ENCODE measurements at regions not wholly inside any gene's neighbourhood (a gene's known extent, or its start where the extent isn't known, plus 50 kb on each side); places are given as distances from the start of the nearest gene placed in this dataset.

DNA sequence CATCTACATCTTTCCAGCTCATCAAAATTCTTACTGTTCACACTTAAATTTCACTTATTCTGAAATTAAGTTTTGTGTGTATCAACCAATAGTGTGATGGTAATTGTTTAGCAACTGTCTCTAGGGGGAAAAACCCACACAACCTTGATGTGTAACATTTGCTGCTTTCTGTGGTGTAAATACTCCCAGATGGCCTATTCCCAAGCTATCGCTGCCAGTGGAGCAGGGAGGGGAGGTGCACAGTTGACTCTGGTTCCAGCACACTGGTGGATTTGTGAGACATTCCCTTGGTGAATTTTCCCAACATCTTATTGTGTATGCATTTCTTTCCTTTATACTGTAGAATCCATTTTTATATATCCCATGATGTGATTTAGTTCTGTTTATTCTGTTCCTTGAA lies 275.9 kb upstream of the SHH start:
- no peak for DNase-seq

- DNase-seq: no peak
Measured at GRCh38 chr7:156082048-156083040, 270.1 kb upstream of the SHH start.

- no peak for DNase-seq
Measured at GRCh38 chr7:156080596-156080995, 268.3 kb upstream of the SHH start.

- no peak for DNase-seq
Measured at GRCh38 chr7:156080046-156080445, 267.8 kb upstream of the SHH start.

- DNase-seq: no peak
Measured at GRCh38 chr7:156079156-156079555, 266.9 kb upstream of the SHH start.

- no peak for DNase-seq
Measured at GRCh38 chr7:156074982-156075615, 262.8 kb upstream of the SHH start.

DNA sequence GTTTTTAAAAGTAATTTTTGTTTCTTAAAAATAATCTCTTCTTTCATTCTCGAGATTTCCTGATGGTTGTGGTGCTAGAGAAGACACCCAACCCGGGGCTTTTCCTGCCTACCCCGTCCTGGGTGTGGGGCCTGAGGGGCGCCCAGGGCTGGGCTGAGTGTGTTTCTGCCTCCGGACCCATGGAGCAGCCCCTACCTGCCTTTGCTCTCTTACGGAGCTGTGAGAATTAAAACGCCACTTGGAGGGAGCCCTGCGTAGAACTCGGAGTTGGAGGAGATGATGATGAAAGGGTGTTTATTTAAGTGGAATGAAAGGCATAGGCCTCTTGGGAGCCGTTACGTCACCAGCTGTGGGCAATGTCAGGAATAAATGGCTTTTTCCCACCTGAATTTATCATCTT lies 261.8 kb upstream of the SHH start:
- no peak for DNase-seq

DNA sequence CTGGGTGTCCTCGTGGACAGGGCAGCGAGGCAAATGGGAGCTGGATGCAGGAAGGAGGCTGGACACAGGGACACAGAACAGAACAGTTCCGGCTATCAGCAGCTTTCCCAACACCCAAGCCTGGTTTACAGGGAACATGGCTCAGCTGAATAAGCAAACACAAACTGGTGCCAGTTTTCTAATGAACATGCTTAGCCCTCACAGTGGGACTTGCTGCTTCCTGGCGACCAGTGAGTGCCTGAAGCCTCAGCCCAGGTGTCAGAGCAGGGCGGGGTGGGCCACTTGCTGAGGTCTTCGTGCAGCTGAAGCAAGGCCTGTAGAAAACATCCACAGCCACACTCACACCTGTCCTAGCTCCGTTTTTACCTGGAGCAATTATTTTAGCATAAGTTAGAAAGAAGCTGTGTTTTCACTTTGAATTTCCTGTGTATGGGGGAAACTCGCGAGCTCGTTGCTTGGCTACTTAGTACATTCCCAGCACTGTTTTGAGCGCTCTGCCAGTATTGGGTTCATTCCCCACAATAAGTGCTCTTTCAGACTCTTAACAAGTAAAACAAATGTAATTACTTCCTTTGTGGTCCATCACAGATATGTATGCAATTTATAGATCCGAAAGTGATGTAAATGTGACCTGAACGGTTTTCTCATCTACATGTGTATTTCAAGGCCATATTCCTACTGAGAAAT lies 261.2 kb upstream of the SHH start:
- DNase-seq: no peak

DNA sequence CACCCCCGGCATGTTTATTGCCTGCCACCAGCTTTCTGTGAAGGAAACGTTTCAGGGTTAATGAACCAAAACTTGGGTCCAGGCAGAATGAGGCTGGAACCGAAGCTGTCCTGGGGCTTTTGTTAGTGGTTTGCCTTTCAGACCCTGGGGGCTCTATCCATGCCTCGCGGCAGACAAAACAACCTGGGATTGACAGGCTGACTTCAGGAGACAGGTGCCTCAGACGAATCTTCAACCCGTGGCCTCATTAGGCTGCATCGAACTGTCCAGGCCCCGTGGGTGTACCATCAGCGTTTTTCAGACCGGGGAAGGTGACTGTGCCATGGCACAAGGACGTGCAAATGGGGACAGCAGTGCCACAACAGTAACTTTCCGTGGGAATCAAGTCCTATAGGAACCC lies 259.3 kb upstream of the SHH start:
- DNase-seq: no peak

DNA sequence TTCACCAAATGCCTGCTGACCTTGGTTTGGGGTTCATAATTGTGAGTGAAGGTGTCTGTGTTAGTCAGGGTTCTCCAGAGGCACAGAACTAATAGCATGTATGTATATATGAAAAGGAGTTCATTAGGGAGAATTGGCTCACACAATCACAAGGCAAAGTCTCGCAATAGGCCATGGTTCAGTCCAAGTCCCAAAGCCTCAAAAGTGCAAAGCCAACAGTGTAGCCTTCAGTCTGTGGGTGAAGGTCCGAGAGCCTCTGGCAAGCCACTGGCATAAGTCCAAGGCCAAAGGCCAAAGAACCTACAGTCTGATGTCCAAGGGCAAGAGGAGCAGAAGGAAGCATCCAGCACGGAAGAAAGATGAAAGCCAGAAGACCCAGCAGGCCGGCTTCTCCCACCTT lies 257.6 kb upstream of the SHH start:
- no peak for DNase-seq

GRCh38 chr7:156067156-156067555 lies 254.9 kb upstream of the SHH start:
- DNase-seq: no peak

GRCh38 chr7:156065400-156065799 lies 253.1 kb upstream of the SHH start:
- no peak for DNase-seq

DNA sequence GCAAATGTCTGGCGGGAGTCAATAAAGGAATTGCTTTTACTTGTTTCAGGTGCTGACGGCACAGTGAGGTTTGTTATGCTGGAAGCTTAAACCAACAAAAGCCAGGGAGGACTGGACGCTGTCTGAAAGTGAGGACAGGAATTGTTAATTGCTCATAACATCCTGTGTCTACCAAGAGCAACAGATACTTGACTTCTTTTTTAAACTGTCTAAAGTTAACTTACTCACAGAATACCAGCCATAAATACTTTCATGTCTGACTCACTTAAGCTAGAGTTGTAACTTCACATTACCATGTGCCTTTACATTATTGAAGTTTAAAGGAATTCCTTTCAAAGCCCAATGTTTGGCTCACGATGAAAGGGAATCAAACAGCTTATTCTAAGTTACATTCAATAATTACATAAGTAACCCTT lies 252.7 kb upstream of the SHH start:
- no peak for DNase-seq

- no peak for DNase-seq
Measured at GRCh38 chr7:156063241-156063810, 251.1 kb upstream of the SHH start.

DNA sequence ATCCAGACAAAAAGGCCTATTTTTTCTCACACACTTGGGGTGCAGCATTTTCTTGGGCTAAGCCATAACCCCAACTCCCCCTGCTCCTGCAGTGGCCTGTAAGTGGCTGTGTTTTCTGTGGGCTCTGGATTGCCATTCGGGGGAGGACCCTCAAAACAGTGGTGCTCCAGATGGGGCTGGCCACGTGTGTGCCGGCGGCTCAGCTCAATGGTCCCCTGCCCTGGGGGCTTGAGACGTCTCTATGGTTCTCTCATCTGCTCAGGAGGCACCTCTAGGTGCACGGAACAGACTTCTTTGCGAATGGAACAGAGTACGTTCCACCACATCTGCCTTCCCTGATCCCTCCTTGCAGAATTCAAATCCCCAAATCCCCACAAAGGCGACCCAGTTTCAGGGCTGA lies 250.0 kb upstream of the SHH start:
- no peak for DNase-seq

- DNase-seq: no peak
Measured at GRCh38 chr7:156061689-156062255, 249.5 kb upstream of the SHH start.

DNA sequence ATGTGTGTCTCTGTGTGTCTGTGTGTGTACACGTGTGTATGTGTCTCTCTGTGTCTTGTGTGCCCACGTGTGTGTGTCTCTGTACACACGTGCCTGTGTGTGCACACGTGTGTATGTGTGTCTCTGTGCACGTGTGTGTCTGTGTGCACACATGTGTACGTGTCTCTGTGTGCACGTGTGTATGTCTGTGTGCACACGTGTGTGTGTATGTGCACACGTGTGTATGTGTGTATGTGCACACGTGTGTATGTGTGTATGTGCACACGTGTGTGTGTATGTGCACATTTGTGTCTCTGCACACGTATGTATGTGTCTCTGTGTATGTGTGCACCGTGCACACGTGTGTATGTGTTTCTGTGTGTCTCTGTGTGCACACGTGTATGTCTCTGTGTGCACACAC lies 248.7 kb upstream of the SHH start:
- no peak for DNase-seq

GRCh38 chr7:156059369-156059768 lies 247.1 kb upstream of the SHH start:
- no peak for DNase-seq

- no peak for DNase-seq
Measured at GRCh38 chr7:156058248-156058647, 246.0 kb upstream of the SHH start.

GRCh38 chr7:156056534-156056933 lies 244.3 kb upstream of the SHH start:
- DNase-seq: no peak

- DNase-seq: no peak
Measured at GRCh38 chr7:156055206-156055822, 243.1 kb upstream of the SHH start.

GRCh38 chr7:156051884-156052283 lies 239.6 kb upstream of the SHH start:
- no peak for DNase-seq
